Mesenchymal stem cell (in vitro differentiated cells and primary cell): ENCODE measurements at regions not wholly inside any gene's neighbourhood (a gene's known extent, or its start where the extent isn't known, plus 50 kb on each side); places are given as distances from the start of the nearest gene placed in this dataset.
A peak's percentile ranks its signal among the peaks of the same experiment; 100 is the strongest.
"Not testable (repeated sequence)": the region's sequence is repeated elsewhere in the genome, so short reads cannot be mapped to it uniquely, and the experiment has no call there.

ENCODE experiments used
- DNase-seq: peaks from one replicate; pipeline ENCODE4 v3.0.0-alpha.2; 2013
- H2AFZ ChIP-seq: one replicate; pipeline ENCODE4 v1.6.1; 2013; ENCODE audit warnings: low read depth, mild to moderate bottlenecking, control low read depth, inconsistent platforms, low read length, moderate library complexity
- H2AK5ac ChIP-seq: 2 replicates; pipeline ENCODE4 v1.6.1; 2013; ENCODE audit warnings: low read length, moderate library complexity, mild to moderate bottlenecking, inconsistent platforms; ENCODE audit not compliant: severe bottlenecking
- H2BK120ac ChIP-seq: one replicate; pipeline ENCODE4 v1.6.1; 2013; ENCODE audit warnings: low read depth, mild to moderate bottlenecking, inconsistent platforms, low read length, moderate library complexity
- H2BK12ac ChIP-seq, 2 experiments: one replicate each; pipeline ENCODE4 v1.6.1; 2013; ENCODE audit warnings: inconsistent platforms in 2 of 2, low read length in 2 of 2, mild to moderate bottlenecking in 2 of 2, moderate library complexity in 2 of 2, control low read depth in 1 of 2
- H2BK15ac ChIP-seq: one replicate; pipeline ENCODE4 v1.6.1; 2013; ENCODE audit warnings: mild to moderate bottlenecking, low read depth, inconsistent platforms; ENCODE audit not compliant: poor library complexity, severe bottlenecking
- H2BK5ac ChIP-seq: 2 replicates; pipeline ENCODE4 v1.6.1; 2013; ENCODE audit warnings: low read depth, mild to moderate bottlenecking, low read length, control low read depth, inconsistent platforms; ENCODE audit not compliant: poor library complexity, severe bottlenecking
- H3K14ac ChIP-seq, 2 experiments: one replicate each; pipeline ENCODE4 v1.6.1; 2013; ENCODE audit warnings: inconsistent platforms in 2 of 2, low read length in 2 of 2, control low read depth in 1 of 2, mild to moderate bottlenecking in 1 of 2, moderate library complexity in 1 of 2
- H3K18ac ChIP-seq, 2 experiments: one replicate each; pipeline ENCODE4 v1.6.1; 2013; ENCODE audit warnings: inconsistent platforms in 2 of 2, low read length in 2 of 2, control low read depth in 1 of 2, low read depth in 1 of 2, mild to moderate bottlenecking in 1 of 2
- H3K23ac ChIP-seq, 2 experiments: one replicate each; pipeline ENCODE4 v1.6.1; 2013; ENCODE audit warnings: inconsistent platforms in 2 of 2, low read length in 2 of 2, mild to moderate bottlenecking in 2 of 2, moderate library complexity in 2 of 2, control low read depth in 1 of 2
- H3K27ac ChIP-seq: 2 replicates; pipeline ENCODE4 v1.5.1; 2013; ENCODE audit warnings: mild to moderate bottlenecking, moderate library complexity, low read length, control low read depth, inconsistent platforms; ENCODE audit not compliant: poor library complexity, severe bottlenecking
- H3K27me3 ChIP-seq, 2 experiments: 2 replicates each; pipeline versions ENCODE4 v1.6.1 to v1.7.0; 2013; ENCODE audit warnings: low read length in 2 of 2, mild to moderate bottlenecking in 2 of 2, moderate library complexity in 2 of 2, control low read depth in 1 of 2, inconsistent platforms in 1 of 2; ENCODE audit not compliant: control insufficient read depth in 1 of 2, insufficient read depth in 1 of 2
- H3K36me3 ChIP-seq, 2 experiments: 2 replicates each; pipeline versions ENCODE4 v1.6.1 to v1.7.0; 2013; ENCODE audit warnings: low read length in 2 of 2, control low read depth in 1 of 2, inconsistent platforms in 1 of 2, low read depth in 1 of 2, mild to moderate bottlenecking in 1 of 2; ENCODE audit not compliant: insufficient read depth in 2 of 2, control insufficient read depth in 1 of 2
- H3K4ac ChIP-seq, 2 experiments: one replicate each; pipeline ENCODE4 v1.6.1; 2013; ENCODE audit warnings: inconsistent platforms in 2 of 2, low read length in 2 of 2, mild to moderate bottlenecking in 2 of 2, moderate library complexity in 2 of 2, control low read depth in 1 of 2, low read depth in 1 of 2
- H3K4me1 ChIP-seq: 2 replicates; pipeline ENCODE4 v1.6.1; 2013; ENCODE audit warnings: low read depth, low read length, control low read depth; ENCODE audit not compliant: control insufficient read depth, insufficient read depth
- H3K4me2 ChIP-seq: 2 replicates; pipeline ENCODE4 v1.6.1; 2013; ENCODE audit warnings: low read length, mild to moderate bottlenecking, inconsistent platforms; ENCODE audit not compliant: poor library complexity, severe bottlenecking
- H3K4me3 ChIP-seq, 2 experiments: 2 replicates each; pipeline versions ENCODE4 v1.5.1 to v1.7.0; 2013; ENCODE audit warnings: low read length in 2 of 2, mild to moderate bottlenecking in 2 of 2, control low read depth in 1 of 2, low read depth in 1 of 2; ENCODE audit not compliant: insufficient read depth in 1 of 2
- H3K79me1 ChIP-seq: replicated peaks from 2 replicates; pipeline ENCODE4 v1.6.1; 2013; ENCODE audit warnings: mild to moderate bottlenecking, control low read depth, low read length, inconsistent platforms; ENCODE audit not compliant: poor library complexity, severe bottlenecking
- H3K9ac ChIP-seq: 2 replicates; pipeline ENCODE4 v1.7.0; 2013; ENCODE audit warnings: mild to moderate bottlenecking, low read length, moderate library complexity
- H3K9me3 ChIP-seq: 2 replicates; pipeline ENCODE4 v1.7.0; 2013; ENCODE audit warnings: mild to moderate bottlenecking, low read length; ENCODE audit not compliant: control insufficient read depth
- H4K8ac ChIP-seq: one replicate; pipeline ENCODE4 v1.6.1; 2013; ENCODE audit warnings: inconsistent platforms, mild to moderate bottlenecking, low read length, moderate library complexity
- H4K91ac ChIP-seq: one replicate; pipeline ENCODE4 v1.6.1; 2013; ENCODE audit warnings: mild to moderate bottlenecking, low read length, inconsistent platforms
- WGBS: methylation state at CpG from one replicate; pipeline ENCODE4 v1.1.7; 2013; ENCODE audit warnings: mixed read lengths; 5-methylcytosine and 5-hydroxymethylcytosine counted together

DNA sequence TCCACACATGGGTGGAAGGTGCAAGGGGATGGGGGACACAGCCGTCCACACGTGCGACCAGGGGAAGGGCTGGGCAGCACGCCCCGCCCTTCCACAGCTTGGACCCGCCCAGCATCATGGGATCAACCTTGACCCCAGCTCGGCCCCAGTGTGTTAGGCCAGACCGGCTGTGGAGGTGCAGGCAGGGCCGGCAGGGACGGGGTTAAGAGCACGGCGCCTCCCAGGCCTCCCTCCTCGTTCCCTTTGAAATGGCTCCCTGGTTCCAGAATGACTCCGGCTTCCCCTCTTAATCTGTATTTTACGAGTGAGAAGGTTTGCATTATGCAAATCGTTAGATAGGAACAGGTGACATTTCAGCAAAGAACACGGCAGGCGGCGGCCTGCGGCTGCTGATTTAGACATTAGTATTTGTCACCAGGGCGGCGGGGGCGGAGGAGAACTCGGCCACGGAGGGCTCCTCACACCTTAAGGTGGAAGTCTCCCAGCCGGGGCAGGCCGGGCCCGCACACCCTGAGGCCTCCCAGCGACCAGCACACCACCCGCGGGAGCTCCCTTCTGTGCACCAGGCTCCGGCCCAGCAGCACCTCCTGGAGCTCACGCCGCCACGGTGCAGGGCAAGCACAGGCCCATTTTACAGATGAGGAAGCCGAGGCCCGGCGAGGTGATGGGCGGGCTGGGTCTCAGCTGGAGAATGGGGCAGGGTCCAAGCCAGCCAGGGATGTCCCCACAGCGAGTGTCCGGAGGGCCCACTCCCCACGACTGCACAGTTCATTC is 116.1 kb downstream of the FAM53A start:
- H4K8ac ChIP-seq: no peak overlapping the region
- no peak for DNase-seq
- peaks cover 25 to 65% of the 10 kb centered on the region in 2 experiments for H3K27me3 ChIP-seq
- no peak overlapping the region for H3K9ac ChIP-seq
- no peak overlapping the region for H2BK15ac ChIP-seq
- H3K4me2 ChIP-seq: no peak overlapping the region
- no peak overlapping the region for H2AFZ ChIP-seq
- H2BK12ac ChIP-seq: no peak overlapping the region
- H3K4me1 ChIP-seq: no peaks in the 10 kb centered on the region
- H2AK5ac ChIP-seq: no peak overlapping the region
- H3K9me3 ChIP-seq: no peaks in the 10 kb centered on the region
- H3K23ac ChIP-seq: no peak overlapping the region
- no peak overlapping the region for H3K18ac ChIP-seq
- WGBS: 75% methylated on average over 39 of the region's 42 CpGs
- no peak overlapping the region for H3K4ac ChIP-seq
- H3K14ac ChIP-seq: no peak overlapping the region
- H3K27ac ChIP-seq: no peak overlapping the region
- no peaks in the 10 kb centered on the region for H3K36me3 ChIP-seq
- H4K91ac ChIP-seq: no peak overlapping the region
- H2BK120ac ChIP-seq: peak overlapping the region; percentile 19
- no peaks in the 10 kb centered on the region for H3K79me1 ChIP-seq
- H3K4me3 ChIP-seq: no peak overlapping the region
- H2BK5ac ChIP-seq: no peak overlapping the region

DNA sequence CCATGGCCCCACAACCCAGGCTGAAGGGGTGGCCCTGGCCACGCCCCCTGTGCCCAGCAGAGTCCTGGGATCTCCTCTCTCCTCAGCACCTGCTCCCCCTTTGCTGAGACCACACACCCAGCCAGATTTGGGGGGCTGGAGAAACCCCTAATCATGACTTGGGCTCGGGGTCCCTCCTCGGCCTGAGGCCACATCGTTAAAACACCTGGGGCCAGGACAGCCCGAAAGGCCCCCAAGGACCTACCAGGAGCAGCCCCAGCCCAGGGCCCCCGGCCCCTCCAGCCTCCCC is 116.7 kb downstream of the FAM53A start:
- H2BK15ac ChIP-seq: no peak overlapping the region
- no peak overlapping the region for H3K23ac ChIP-seq
- H3K4me2 ChIP-seq: no peak overlapping the region
- H3K9ac ChIP-seq: no peak overlapping the region
- no peak overlapping the region for H4K8ac ChIP-seq
- H3K18ac ChIP-seq: no peak overlapping the region
- peaks cover 24 to 70% of the 10 kb centered on the region in 2 experiments for H3K27me3 ChIP-seq
- H2BK120ac ChIP-seq: peak overlapping the region; percentile 19
- no peak for DNase-seq
- no peak overlapping the region for H3K14ac ChIP-seq
- H3K79me1 ChIP-seq: no peaks in the 10 kb centered on the region
- H3K9me3 ChIP-seq: no peaks in the 10 kb centered on the region
- WGBS: 85% methylated on average over 6 of the region's 6 CpGs
- no peak overlapping the region for H3K27ac ChIP-seq
- H2AFZ ChIP-seq: no peak overlapping the region
- H2BK5ac ChIP-seq: no peak overlapping the region
- no peaks in the 10 kb centered on the region for H3K4me1 ChIP-seq
- no peaks in the 10 kb centered on the region for H3K36me3 ChIP-seq
- no peak overlapping the region for H3K4me3 ChIP-seq
- no peak overlapping the region for H3K4ac ChIP-seq
- H4K91ac ChIP-seq: no peak overlapping the region
- no peak overlapping the region for H2AK5ac ChIP-seq
- H2BK12ac ChIP-seq: no peak overlapping the region

DNA sequence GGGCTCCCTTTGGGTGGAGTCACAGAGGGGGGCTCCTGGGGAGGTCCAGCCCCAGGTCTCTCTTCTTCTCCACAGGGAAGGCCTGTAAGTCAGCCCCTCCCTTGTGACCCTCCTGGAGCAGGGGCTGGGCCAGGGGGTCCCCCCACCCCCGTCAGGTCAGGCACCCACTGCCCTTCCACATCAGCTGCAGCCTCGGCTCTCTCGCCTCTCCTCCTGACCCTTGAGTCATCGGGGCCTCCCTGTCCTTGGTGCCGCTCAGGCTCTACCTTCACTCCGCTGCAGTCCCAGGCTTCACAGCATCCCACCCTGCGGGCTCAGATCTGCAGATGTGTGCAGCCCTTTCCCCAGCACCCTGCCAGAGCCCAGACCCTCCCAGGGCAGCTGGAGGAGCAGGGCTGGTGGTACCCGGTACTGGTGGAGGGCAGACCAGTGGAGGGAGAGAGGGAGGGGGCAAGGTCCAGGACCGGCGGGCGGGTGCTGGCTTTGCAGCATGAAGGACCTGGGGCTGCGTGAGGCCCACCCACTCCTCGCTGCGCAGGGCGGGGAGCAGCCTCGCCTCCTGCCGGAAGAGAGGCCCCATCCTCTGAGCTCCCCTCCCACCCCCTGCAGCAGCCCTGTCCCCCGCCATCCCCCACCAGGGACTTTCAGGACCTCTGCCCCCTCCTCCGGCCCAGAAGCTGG is 117.1 kb downstream of the FAM53A start:
- Histone ChIP-seq H3K23ac (no peak overlapping the region), H2BK15ac (no peak overlapping the region)

GRCh38 chr4:1566301-1566837 is 117.7 kb downstream of the FAM53A start:
- not testable (repeated sequence) for H2AFZ ChIP-seq, DNase-seq, H3K27ac ChIP-seq, H3K4me1 ChIP-seq, H2BK12ac ChIP-seq, H2AK5ac ChIP-seq, H3K79me1 ChIP-seq, H3K14ac ChIP-seq, H3K23ac ChIP-seq, H2BK15ac ChIP-seq, H3K9ac ChIP-seq, H2BK120ac ChIP-seq, H4K8ac ChIP-seq, H3K4ac ChIP-seq, H2BK5ac ChIP-seq, H3K4me2 ChIP-seq, H3K36me3 ChIP-seq, H4K91ac ChIP-seq, H3K18ac ChIP-seq, H3K4me3 ChIP-seq, H3K9me3 ChIP-seq
- H3K27me3 ChIP-seq: peaks cover 22 to 77% of the 10 kb centered on the region in 2 experiments
- WGBS: 39% methylated on average over 5 of the region's 14 CpGs

More for the DNA sequence above, 117.1 kb downstream of the FAM53A start:
- Histone ChIP-seq H3K4ac (no peak overlapping the region), H3K4me1 (no peaks in the 10 kb centered on the region), H3K27ac (no peak overlapping the region), H3K14ac (no peak overlapping the region), H4K91ac (no peak overlapping the region), H2BK120ac (no peak overlapping the region), H4K8ac (no peak overlapping the region), H3K4me3 (no peak overlapping the region), H2BK5ac (no peak overlapping the region), H3K79me1 (no peaks in the 10 kb centered on the region), H3K27me3 (peaks cover 24 to 72% of the 10 kb centered on the region in 2 experiments), H2AK5ac (no peak overlapping the region), H3K18ac (no peak overlapping the region), H3K36me3 (no peaks in the 10 kb centered on the region), H3K9me3 (no peaks in the 10 kb centered on the region), H3K4me2 (no peak overlapping the region), H2AFZ (no peak overlapping the region), H3K9ac (no peak overlapping the region), H2BK12ac (no peak overlapping the region)
- DNase-seq: no peak
- WGBS: 68% methylated on average over 15 of the region's 19 CpGs
